GM12878 (cell line): ENCODE measurements at regions not wholly inside any gene's neighbourhood (a gene's known extent, or its start where the extent isn't known, plus 50 kb on each side); places are given as distances from the start of the nearest gene placed in this dataset.

Experiments
- ATAC-seq: fragments of 200-7000 bp; cut with Tn5 transposase; 3 replicates; pipeline ENCODE4 v1.9.1; 2020; ENCODE audit warnings: mild to moderate bottlenecking, moderate library complexity
- BruUV-seq: library from RNA; stranded (reverse); fragments of 400-500 nt; replicated peaks from 2 replicates; lab custom pipeline; 2021; lab: Mats Ljungman, UMichigan
- CTCF ChIA-PET: fragments of 300-600 bp; sonication (Branson Sonifier 250); formaldehyde crosslinking; extraction: SDS; loops from one replicate; lab custom pipeline; 2021; ENCODE audit warnings: inconsistent platforms; lab: Yijun Ruan, JAX
- POLR2A ChIA-PET: fragments of 350-600 bp; formaldehyde crosslinking; extraction: SDS; loops from one replicate; lab custom pipeline; 2021; ENCODE audit warnings: inconsistent platforms; lab: Charles Lee
- RAD21 ChIA-PET: fragments of 300-600 bp; sonication (Branson Sonifier 250); formaldehyde crosslinking; loops from one replicate; lab custom pipeline; 2023; ENCODE audit warnings: antibody characterized with exemption; ENCODE audit not compliant: unreplicated experiment; lab: Charles Lee
- SMC1A ChIA-PET: fragments of 300-600 bp; sonication (Branson Sonifier 250); formaldehyde crosslinking; loops from one replicate; lab custom pipeline; 2023; ENCODE audit not compliant: unreplicated experiment, uncharacterized antibody; lab: Charles Lee
- DNase-seq: peaks from one replicate; pipeline ENCODE4 v3.0.0-alpha.2; 2011; ENCODE audit warnings: low read depth, low spot score
- FAIRE-seq: peaks from 3 replicates; lab custom pipeline; 2011; peaks lifted over from hg19 to GRCh38; lab: Jason Lieb, UNC
- H2AFZ ChIP-seq: 2 replicates; pipeline ENCODE4 v1.6.0; 2011; ENCODE audit warnings: low read depth, low read length, control low read depth; ENCODE audit not compliant: control insufficient read depth
- H3K27ac ChIP-seq: 2 replicates; pipeline ENCODE4 v1.5.1; 2011; ENCODE audit warnings: control low read depth; ENCODE audit not compliant: control insufficient read depth, insufficient read depth
- H3K27me3 ChIP-seq, 2 experiments: replicated peaks in 1 of 2; 2 replicates each; pipeline versions ENCODE4 v1.6.0 to v1.6.1; 2011; ENCODE audit warnings: low read length in 1 of 2; ENCODE audit not compliant: control insufficient read depth in 2 of 2, insufficient read depth in 2 of 2
- H3K36me3 ChIP-seq, 2 experiments: 2 replicates each; pipeline ENCODE4 v1.5.1; 2011; ENCODE audit warnings: low read length in 1 of 2; ENCODE audit not compliant: control insufficient read depth in 2 of 2, insufficient read depth in 2 of 2
- H3K4me1 ChIP-seq: 2 replicates; pipeline ENCODE4 v1.6.1; 2011; ENCODE audit warnings: mild to moderate bottlenecking, low read length, moderate library complexity, mixed read lengths; ENCODE audit not compliant: control insufficient read depth, insufficient read depth
- H3K4me2 ChIP-seq: 2 replicates; pipeline ENCODE4 v1.6.0; 2011; ENCODE audit warnings: control low read depth; ENCODE audit not compliant: control insufficient read depth, insufficient read depth
- H3K4me3 ChIP-seq: fragments of 200-600 bp; sonication (generic); 2 replicates; pipeline ENCODE4 v1.5.1; 2016
- H3K79me2 ChIP-seq: 2 replicates; pipeline ENCODE4 v1.6.0; 2011; ENCODE audit warnings: low read length; ENCODE audit not compliant: control insufficient read depth, insufficient read depth
- H3K9ac ChIP-seq: 2 replicates; pipeline ENCODE4 v1.8.0; 2011; ENCODE audit warnings: low read length, control low read depth, mixed read lengths; ENCODE audit not compliant: control insufficient read depth, insufficient read depth
- H3K9me3 ChIP-seq: replicated peaks from 3 replicates; pipeline ENCODE4 v1.5.1; 2011; ENCODE audit warnings: mild to moderate bottlenecking, low read length; ENCODE audit not compliant: control insufficient read depth, insufficient read depth
- H4K20me1 ChIP-seq: 2 replicates; pipeline ENCODE4 v1.6.0; 2011; ENCODE audit not compliant: control insufficient read depth, insufficient read depth
- ATF7 ChIP-seq: fragments of 450-650 bp; IDR thresholded peaks from 2 replicates; pipeline ENCODE4 v1.6.1; 2016; ENCODE audit warnings: low read depth, mild to moderate bottlenecking
- BACH1 ChIP-seq: fragments of 450-650 bp; IDR thresholded peaks from 2 replicates; pipeline ENCODE4 v1.6.1; 2017; ENCODE audit warnings: mild to moderate bottlenecking, borderline replicate concordance
- IKZF1 ChIP-seq: fragments of 450-650 bp; conservative IDR thresholded peaks from 2 replicates; pipeline ENCODE4 v1.6.1; 2017; ENCODE audit warnings: antibody characterized with exemption, mild to moderate bottlenecking
- IKZF2 ChIP-seq, 2 experiments: fragments of 450-650 bp; IDR thresholded peaks; 2 replicates each; pipeline ENCODE4 v1.6.1; 2017; ENCODE audit warnings: mild to moderate bottlenecking in 2 of 2, moderate library complexity in 2 of 2
- MLLT1 ChIP-seq: fragments of 450-650 bp; IDR thresholded peaks from 2 replicates; pipeline ENCODE4 v1.6.1; 2016; ENCODE audit warnings: mild to moderate bottlenecking
- MTA2 ChIP-seq: fragments of 450-650 bp; IDR thresholded peaks from 2 replicates; pipeline ENCODE4 v1.6.1; 2016; ENCODE audit warnings: low read depth, mild to moderate bottlenecking, moderate library complexity
- MTA3 ChIP-seq: IDR thresholded peaks from 2 replicates; pipeline ENCODE4 v1.6.1; 2012; ENCODE audit warnings: low read length, inconsistent platforms, borderline replicate concordance
- NFYB ChIP-seq: IDR thresholded peaks from 2 replicates; pipeline ENCODE4 v1.6.1; 2011; ENCODE audit warnings: low read depth, mild to moderate bottlenecking, low read length, improper control_type of control experiment, moderate library complexity; ENCODE audit not compliant: insufficient read depth
- PKNOX1 ChIP-seq: fragments of 450-650 bp; IDR thresholded peaks from 2 replicates; pipeline ENCODE4 v1.6.1; 2016; ENCODE audit warnings: mild to moderate bottlenecking
- POLR2AphosphoS5 ChIP-seq: IDR thresholded peaks from 2 replicates; pipeline ENCODE4 v1.6.1; 2011; ENCODE audit warnings: mild to moderate bottlenecking, low read length, inconsistent platforms
- SUPT20H ChIP-seq: IDR thresholded peaks from 2 replicates; pipeline ENCODE4 v1.6.1; 2011; ENCODE audit warnings: low read depth, mild to moderate bottlenecking, low read length, moderate library complexity, borderline replicate concordance; ENCODE audit not compliant: control insufficient read depth
- ZBTB4 ChIP-seq: fragments of 450-650 bp; formaldehyde crosslinking; IDR thresholded peaks from 2 replicates; pipeline ENCODE4 v1.4.0; 2022; ENCODE audit warnings: mild to moderate bottlenecking, moderate library complexity
- ZNF217 ChIP-seq: fragments of 450-650 bp; IDR thresholded peaks from 2 replicates; pipeline ENCODE4 v1.6.1; 2017; ENCODE audit warnings: antibody characterized with exemption, mild to moderate bottlenecking
- ZNF592 ChIP-seq: fragments of 450-650 bp; IDR thresholded peaks from 2 replicates; pipeline ENCODE4 v1.6.1; 2017; ENCODE audit warnings: mild to moderate bottlenecking, moderate library complexity
- WGBS: methylation state at CpG from one replicate; pipeline ENCODE4 v1.1.6; 2016; ENCODE audit warnings: low lambda C conversion rate; ENCODE audit not compliant: insufficient replicate concordance, insufficient coverage; ENCODE audit errors: missing lambda C conversion rate; 5-methylcytosine and 5-hydroxymethylcytosine counted together
- in situ Hi-C: fragments of 300-500 bp; cut with MboI; formaldehyde crosslinking; loops from 9 replicates; pipeline ENCODE4 v1.14.3; 2018; ENCODE audit warnings: mixed read lengths
- intact Hi-C: fragments of 100-400 bp; cut with micrococcal nuclease; formaldehyde crosslinking; loops from one replicate; pipeline ENCODE4 v1.14.2; 2022; ENCODE audit not compliant: unreplicated experiment

GRCh38 chr15:85959611-85960010, 120.1 kb upstream of the AGBL1 start:
- in situ Hi-C loops = no loop called here

More at GRCh38 chr15:85959611-85960010, 120.1 kb upstream of the AGBL1 start:
- no peaks in the 10 kb centered on the region; a peak in 1 of 4 replicates for H3K27me3 ChIP-seq
- no peak for TF ChIP-seq BACH1
- no peak for TF ChIP-seq POLR2AphosphoS5
- TF ChIP-seq MTA2 = no peak
- TF ChIP-seq ZBTB4 (CRISPR knock-in tag) = no peak
- TF ChIP-seq ZNF217 = no peak
- no peak for TF ChIP-seq MTA3
- no peak for TF ChIP-seq IKZF2 (IDR thresholded peaks at IDR 0.05)
- no peak for TF ChIP-seq PKNOX1
- TF ChIP-seq ATF7 = no peak
- no peak for TF ChIP-seq IKZF1
- TF ChIP-seq NFYB = no peak
- no peak for TF ChIP-seq MLLT1
- TF ChIP-seq SUPT20H = no peak
- TF ChIP-seq ZNF592 = no peak
- no peak for DNase-seq
- H3K4me1 ChIP-seq = peaks cover 15% of the 10 kb centered on the region; the same call in 1 of the 2 replicates
- no peak overlapping the region for H3K4me3 ChIP-seq
- H4K20me1 ChIP-seq = no peaks in the 10 kb centered on the region
- no peak for ATAC-seq
- no peaks in the 10 kb centered on the region for H3K9me3 ChIP-seq
- no peak for FAIRE-seq
- no peaks in the 10 kb centered on the region for H3K36me3 ChIP-seq
- H3K27ac ChIP-seq = no peak overlapping the region
- RAD21 ChIA-PET = no interaction called here
- CTCF ChIA-PET = no interaction called here
- BruUV-seq = no TSS peak
- SMC1A ChIA-PET = no interaction called here
- intact Hi-C loops = no loop called here
- H3K4me2 ChIP-seq = no peak overlapping the region
- WGBS = 19% methylated on average over 4 of the region's 4 CpGs
- no peaks in the 10 kb centered on the region for H3K79me2 ChIP-seq
- no peak overlapping the region for H3K9ac ChIP-seq
- H2AFZ ChIP-seq = no peak overlapping the region
- POLR2A ChIA-PET = no interaction called here
